ENCODE measurements at regions not wholly inside any gene's neighbourhood (a gene's known extent, or its start where the extent isn't known, plus 50 kb on each side); places are given as distances from the start of the nearest gene placed in this dataset.

- TF ChIP-seq POLR2A (IDR thresholded peaks at IDR 0.05) (no peak), CTCF (IDR thresholded peaks at IDR 0.05) (no peak)
Observed at GRCh38 chr10:3248526-3249306, 76.1 kb upstream of the PITRM1 start.

Data from heart left ventricle (tissue), 13 donors.